ENCODE measurements at regions not wholly inside any gene's neighbourhood (a gene's known extent, or its start where the extent isn't known, plus 50 kb on each side); places are given as distances from the start of the nearest gene placed in this dataset.

- Histone ChIP-seq H3K27ac (replicated peaks in 1 of 4) (no peak overlapping the region), H3K9me3 (no peaks in the 10 kb centered on the region), H3K4me1 (no peaks in the 10 kb centered on the region), H3K36me3 (no peaks in the 10 kb centered on the region), H3K4me3 (no peak overlapping the region), H3K27me3 (no peaks in the 10 kb centered on the region)
- no peak for TF ChIP-seq POLR2AphosphoS5 (IDR thresholded peaks at IDR 0.05)
- TF ChIP-seq, protein P1, sequence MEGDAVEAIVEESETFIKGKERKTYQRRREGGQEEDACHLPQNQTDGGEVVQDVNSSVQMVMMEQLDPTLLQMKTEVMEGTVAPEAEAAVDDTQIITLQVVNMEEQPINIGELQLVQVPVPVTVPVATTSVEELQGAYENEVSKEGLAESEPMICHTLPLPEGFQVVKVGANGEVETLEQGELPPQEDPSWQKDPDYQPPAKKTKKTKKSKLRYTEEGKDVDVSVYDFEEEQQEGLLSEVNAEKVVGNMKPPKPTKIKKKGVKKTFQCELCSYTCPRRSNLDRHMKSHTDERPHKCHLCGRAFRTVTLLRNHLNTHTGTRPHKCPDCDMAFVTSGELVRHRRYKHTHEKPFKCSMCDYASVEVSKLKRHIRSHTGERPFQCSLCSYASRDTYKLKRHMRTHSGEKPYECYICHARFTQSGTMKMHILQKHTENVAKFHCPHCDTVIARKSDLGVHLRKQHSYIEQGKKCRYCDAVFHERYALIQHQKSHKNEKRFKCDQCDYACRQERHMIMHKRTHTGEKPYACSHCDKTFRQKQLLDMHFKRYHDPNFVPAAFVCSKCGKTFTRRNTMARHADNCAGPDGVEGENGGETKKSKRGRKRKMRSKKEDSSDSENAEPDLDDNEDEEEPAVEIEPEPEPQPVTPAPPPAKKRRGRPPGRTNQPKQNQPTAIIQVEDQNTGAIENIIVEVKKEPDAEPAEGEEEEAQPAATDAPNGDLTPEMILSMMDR (IDR thresholded peaks at IDR 0.05), result no peak
- no peak for TF ChIP-seq POLR2A (IDR thresholded peaks at IDR 0.05; ENCODE audit: low read depth)
- no peak for TF ChIP-seq EP300 (IDR thresholded peaks at IDR 0.05)
- DNase-seq (ENCODE audit: extremely low spot score), result no peak
- intact Hi-C loops (cut with DNase I), result no loop called here
- 77% methylated on average over 5 of the region's 6 CpGs for WGBS
Measured at GRCh38 chr5:77874691-77875090, 98.6 kb upstream of the TBCA start.

DNA sequence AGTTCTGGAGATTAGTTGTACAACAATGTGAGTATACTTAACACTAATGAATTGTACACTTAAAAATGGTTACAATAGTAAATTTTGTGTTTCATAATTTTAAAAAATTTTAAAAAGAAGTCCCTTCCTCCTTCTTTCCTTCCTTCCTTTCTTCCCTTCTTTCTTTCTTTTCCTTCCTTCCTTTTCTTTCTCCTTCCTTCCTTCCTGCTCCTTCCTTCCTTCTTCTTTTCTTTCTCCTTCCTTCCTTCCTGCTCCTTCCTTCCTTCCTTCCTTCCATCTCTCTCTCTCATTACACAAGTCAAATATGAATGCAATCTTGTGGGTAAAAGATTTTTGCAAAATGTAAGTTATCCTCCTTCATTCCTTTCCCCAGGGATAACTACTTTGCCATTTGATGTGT is 97.1 kb upstream of the TBCA start:
- DNase-seq (ENCODE audit: extremely low spot score), result no peak
- no peak overlapping the region for H3K27ac ChIP-seq (replicated peaks in 1 of 4)
- H3K4me1 ChIP-seq, result no peaks in the 10 kb centered on the region
- no peaks in the 10 kb centered on the region for H3K27me3 ChIP-seq
- TF ChIP-seq, protein P1 (IDR thresholded peaks at IDR 0.05), result no peak
- no peak for TF ChIP-seq EP300 (IDR thresholded peaks at IDR 0.05)
- no peak for TF ChIP-seq POLR2AphosphoS5 (IDR thresholded peaks at IDR 0.05)
- TF ChIP-seq POLR2A (IDR thresholded peaks at IDR 0.05; ENCODE audit: low read depth), result no peak
- H3K4me3 ChIP-seq, result no peak overlapping the region
- no peaks in the 10 kb centered on the region for H3K9me3 ChIP-seq
- no peaks in the 10 kb centered on the region for H3K36me3 ChIP-seq
- intact Hi-C loops (cut with DNase I), result no loop called here

DNA sequence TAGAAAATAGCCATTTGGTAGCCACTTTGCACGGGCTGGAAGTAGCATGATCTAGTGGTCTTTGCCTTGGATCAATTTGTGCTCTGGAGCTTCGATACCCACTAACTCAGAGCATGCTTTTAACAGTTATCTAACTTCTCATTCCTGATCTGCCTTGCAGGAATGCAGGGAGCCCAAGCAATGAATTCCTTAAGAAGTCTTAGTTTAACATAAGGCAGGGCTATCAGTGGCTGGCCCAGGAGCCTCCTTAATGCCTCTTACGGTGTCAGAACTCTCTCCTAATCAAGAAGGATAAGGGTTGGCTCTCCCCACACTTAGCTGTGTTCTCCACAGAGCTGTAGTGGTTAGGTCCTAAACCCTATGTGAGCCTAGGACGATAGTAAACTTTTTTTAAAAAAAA is 95.8 kb upstream of the TBCA start:
- H3K9me3 ChIP-seq, result no peaks in the 10 kb centered on the region
- no peaks in the 10 kb centered on the region for H3K36me3 ChIP-seq
- H3K4me3 ChIP-seq, result no peak overlapping the region
- TF ChIP-seq, protein P1 (IDR thresholded peaks at IDR 0.05), result no peak
- TF ChIP-seq EP300 (IDR thresholded peaks at IDR 0.05) (no peak), POLR2A (IDR thresholded peaks at IDR 0.05; ENCODE audit: low read depth) (no peak), POLR2AphosphoS5 (IDR thresholded peaks at IDR 0.05) (no peak)
- 75% methylated on average over 4 of the region's 4 CpGs for WGBS
- no peaks in the 10 kb centered on the region for H3K4me1 ChIP-seq
- H3K27ac ChIP-seq (replicated peaks in 1 of 4), result no peak overlapping the region
- no peak for DNase-seq (ENCODE audit: extremely low spot score)
- H3K27me3 ChIP-seq, result no peaks in the 10 kb centered on the region
- intact Hi-C loops (cut with DNase I), result no loop called here

DNA sequence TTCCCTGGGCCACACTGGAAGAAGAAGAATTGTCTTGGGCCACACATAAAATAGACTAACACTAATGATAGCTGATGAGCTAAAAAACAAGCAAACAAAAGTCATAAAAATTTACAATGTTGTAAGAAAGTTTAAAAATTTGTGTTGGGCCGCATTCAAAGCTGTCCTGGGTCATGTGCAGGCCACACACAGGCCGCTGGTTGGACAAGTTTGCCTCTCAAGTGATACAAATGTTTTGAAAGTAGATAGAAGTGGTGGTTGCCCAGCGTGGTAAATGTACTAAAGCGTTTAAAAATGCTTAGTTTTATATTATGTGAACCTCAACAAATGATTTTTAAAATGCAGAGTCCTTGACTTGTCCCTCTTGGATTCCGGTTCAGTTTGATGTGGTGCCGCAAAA is 94.9 kb upstream of the TBCA start:
- H3K27ac ChIP-seq (replicated peaks in 1 of 4), result no peak overlapping the region
- H3K9me3 ChIP-seq, result no peaks in the 10 kb centered on the region
- DNase-seq (ENCODE audit: extremely low spot score), result no peak
- TF ChIP-seq POLR2AphosphoS5 (IDR thresholded peaks at IDR 0.05) (no peak), EP300 (IDR thresholded peaks at IDR 0.05) (no peak), POLR2A (IDR thresholded peaks at IDR 0.05; ENCODE audit: low read depth) (no peak)
- TF ChIP-seq, protein P1 (IDR thresholded peaks at IDR 0.05), result no peak
- H3K27me3 ChIP-seq, result no peaks in the 10 kb centered on the region
- 95% methylated on average over 6 of the region's 6 CpGs for WGBS
- H3K4me3 ChIP-seq, result no peak overlapping the region
- intact Hi-C loops (cut with DNase I), result no loop called here
- no peaks in the 10 kb centered on the region for H3K36me3 ChIP-seq
- no peaks in the 10 kb centered on the region for H3K4me1 ChIP-seq

DNA sequence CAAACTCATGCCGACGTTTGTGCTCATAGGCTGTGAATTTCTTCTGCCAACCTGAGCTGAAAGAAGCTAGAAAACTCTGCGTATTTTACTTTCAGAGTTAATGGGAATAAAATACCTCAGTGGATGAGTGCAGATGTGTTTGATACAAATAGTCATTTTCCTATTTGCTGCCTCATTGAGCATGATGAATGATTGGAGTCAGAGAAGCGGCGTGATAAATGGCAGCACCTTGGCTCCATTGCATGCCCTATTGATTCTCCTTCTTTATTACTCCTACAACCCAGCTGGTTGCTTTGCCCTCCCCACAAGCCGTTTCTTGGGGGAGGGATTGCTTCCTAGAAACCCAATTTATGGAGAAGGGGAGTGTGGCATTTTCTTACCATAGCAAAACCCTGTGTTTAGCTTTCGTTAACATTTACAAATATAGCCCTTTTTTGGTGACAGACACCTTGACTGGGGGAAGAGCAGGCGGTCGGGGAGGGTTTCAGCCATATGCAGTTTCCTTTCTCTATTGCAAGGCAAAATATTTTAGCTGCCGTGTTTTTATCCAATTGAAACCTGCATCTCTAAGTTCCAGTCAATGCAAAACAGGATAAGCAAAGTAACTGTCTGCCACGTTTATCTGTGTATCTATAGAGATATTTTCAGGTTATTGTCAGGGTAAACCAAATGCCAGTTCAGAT is 93.1 kb upstream of the TBCA start:
- intact Hi-C loops (cut with DNase I), result no loop called here
- no peaks in the 10 kb centered on the region for H3K4me1 ChIP-seq

More for the DNA sequence above, 93.1 kb upstream of the TBCA start:
- no peak for DNase-seq (ENCODE audit: extremely low spot score)
- H3K36me3 ChIP-seq, result no peaks in the 10 kb centered on the region
- no peak overlapping the region for H3K27ac ChIP-seq (replicated peaks in 1 of 4)
- H3K27me3 ChIP-seq, result peaks cover 0 to 12% (median 0%) of the 10 kb centered on the region in 4 donors
- H3K9me3 ChIP-seq, result no peaks in the 10 kb centered on the region
- 78% methylated on average over 11 of the region's 11 CpGs for WGBS
- H3K4me3 ChIP-seq, result no peak overlapping the region
- TF ChIP-seq EP300 (IDR thresholded peaks at IDR 0.05) (no peak), POLR2AphosphoS5 (IDR thresholded peaks at IDR 0.05) (no peak), POLR2A (IDR thresholded peaks at IDR 0.05; ENCODE audit: low read depth) (no peak)
- TF ChIP-seq, protein P1 (IDR thresholded peaks at IDR 0.05), result no peak
